IgD-negative memory B cell (primary cell): ENCODE measurements at regions not wholly inside any gene's neighbourhood (a gene's known extent, or its start where the extent isn't known, plus 50 kb on each side); places are given as distances from the start of the nearest gene placed in this dataset.

Source experiments
- H3K27ac Mint-ChIP-seq, 3 donors: one replicate each; pipeline ENCODE4 v1.8.0; 2020 to 2022; ENCODE audit warnings: mild to moderate bottlenecking in 3 of 3, mixed read lengths in 3 of 3, moderate library complexity in 1 of 3
- H3K27me3 Mint-ChIP-seq: one replicate; pipeline ENCODE4 v1.8.0; 2021; ENCODE audit warnings: mixed read lengths
- H3K36me3 Mint-ChIP-seq: one replicate; pipeline ENCODE4 v1.8.0; 2020; ENCODE audit warnings: mild to moderate bottlenecking, mixed read lengths
- H3K4me1 Mint-ChIP-seq, 3 donors: one replicate each; pipeline ENCODE4 v1.8.0; 2020 to 2022; ENCODE audit warnings: mixed read lengths in 3 of 3, mild to moderate bottlenecking in 1 of 3
- H3K4me3 Mint-ChIP-seq, 4 donors: one replicate each; pipeline ENCODE4 v1.8.0; 2020 to 2022; ENCODE audit warnings: mild to moderate bottlenecking in 4 of 4, mixed read lengths in 4 of 4, moderate library complexity in 3 of 4
- H3K9me3 Mint-ChIP-seq, 3 donors: one replicate each; pipeline ENCODE4 v1.8.0; 2020 to 2021; ENCODE audit warnings: mixed read lengths in 3 of 3, mild to moderate bottlenecking in 1 of 3

GRCh38 chr12:115235880-115236279 is 551.9 kb upstream of the TBX3 start:
- Mint-ChIP-seq H3K9me3 (peaks cover under 1 to 12% (median 2%) of the 10 kb centered on the region in 3 donors), H3K36me3 (no peaks in the 10 kb centered on the region), H3K4me3 (no peak overlapping the region), H3K27ac (no peak overlapping the region), H3K27me3 (no peaks in the 10 kb centered on the region), H3K4me1 (no peaks in the 10 kb centered on the region)

DNA sequence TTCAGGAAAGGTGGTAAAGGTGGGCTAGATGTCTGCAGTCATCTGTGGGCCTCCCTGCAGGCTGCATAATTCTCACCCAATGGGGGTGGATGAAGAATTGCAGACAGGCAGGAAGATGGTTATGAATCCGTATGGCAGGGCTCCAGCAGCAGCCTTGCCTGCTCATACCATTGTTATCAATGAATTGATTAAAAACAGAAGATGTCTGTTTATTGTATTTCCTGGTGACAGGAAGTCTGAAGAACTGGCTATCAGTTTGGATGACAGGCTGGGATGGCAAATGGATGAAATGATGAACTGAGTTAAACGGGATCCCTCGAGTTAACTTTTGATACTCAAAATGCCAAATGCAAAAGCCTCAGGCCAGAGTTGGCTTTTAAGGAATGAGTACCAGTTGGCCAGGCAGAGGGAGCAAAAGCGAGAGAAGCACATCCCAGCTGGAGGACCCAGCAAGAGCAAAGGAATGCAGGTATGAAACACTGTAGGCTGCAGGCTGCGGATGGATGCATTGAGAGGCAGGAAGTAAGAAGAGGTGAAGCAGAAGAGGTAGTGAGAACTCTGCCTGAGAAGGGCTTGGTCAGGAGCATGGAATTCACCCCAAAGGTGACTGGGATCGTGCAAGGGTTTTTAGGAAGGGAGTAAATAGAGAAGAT is 550.0 kb upstream of the TBX3 start:
- no peaks in the 10 kb centered on the region for H3K4me1 Mint-ChIP-seq
- H3K36me3 Mint-ChIP-seq: no peaks in the 10 kb centered on the region
- H3K4me3 Mint-ChIP-seq: no peak overlapping the region
- peaks cover 0 to 7% (median 0%) of the 10 kb centered on the region in 3 donors for H3K9me3 Mint-ChIP-seq
- no peak overlapping the region for H3K27ac Mint-ChIP-seq
- no peaks in the 10 kb centered on the region for H3K27me3 Mint-ChIP-seq

- no peak overlapping the region for H3K4me3 Mint-ChIP-seq
These were observed 548.6 kb upstream of the TBX3 start for GRCh38 chr12:115232455-115233156.

GRCh38 chr12:115230606-115231005 is 546.6 kb upstream of the TBX3 start:
- no peak overlapping the region for H3K27ac Mint-ChIP-seq
- peaks cover 0 to 3% (median 0%) of the 10 kb centered on the region in 3 donors for H3K9me3 Mint-ChIP-seq
- no peaks in the 10 kb centered on the region for H3K27me3 Mint-ChIP-seq
- no peak overlapping the region for H3K4me3 Mint-ChIP-seq
- H3K36me3 Mint-ChIP-seq: no peaks in the 10 kb centered on the region
- H3K4me1 Mint-ChIP-seq: no peaks in the 10 kb centered on the region

More at GRCh38 chr12:115232455-115233156, 548.6 kb upstream of the TBX3 start:
- Mint-ChIP-seq H3K27me3 (no peaks in the 10 kb centered on the region), H3K4me1 (no peaks in the 10 kb centered on the region), H3K36me3 (no peaks in the 10 kb centered on the region), H3K27ac (no peak overlapping the region), H3K9me3 (peaks cover 0 to 7% (median 0%) of the 10 kb centered on the region in 3 donors)

- Mint-ChIP-seq H3K4me3 (no peak overlapping the region), H3K9me3 (peaks cover 0 to 7% (median 0%) of the 10 kb centered on the region in 3 donors), H3K27me3 (no peaks in the 10 kb centered on the region), H3K4me1 (no peaks in the 10 kb centered on the region), H3K36me3 (no peaks in the 10 kb centered on the region), H3K27ac (no peak overlapping the region)
These were observed 545.5 kb upstream of the TBX3 start for GRCh38 chr12:115229517-115229916.

GRCh38 chr12:115228434-115228833 is 544.5 kb upstream of the TBX3 start:
- Mint-ChIP-seq H3K4me1 (no peaks in the 10 kb centered on the region), H3K27me3 (no peaks in the 10 kb centered on the region), H3K4me3 (no peak overlapping the region), H3K36me3 (no peaks in the 10 kb centered on the region), H3K9me3 (peaks cover 0 to 7% (median 0%) of the 10 kb centered on the region in 3 donors), H3K27ac (no peak overlapping the region)

- no peak overlapping the region for H3K4me3 Mint-ChIP-seq
- H3K36me3 Mint-ChIP-seq: no peaks in the 10 kb centered on the region
- H3K27ac Mint-ChIP-seq: no peak overlapping the region
- no peaks in the 10 kb centered on the region for H3K4me1 Mint-ChIP-seq
- peaks cover 0 to 7% (median 0%) of the 10 kb centered on the region in 3 donors for H3K9me3 Mint-ChIP-seq
- H3K27me3 Mint-ChIP-seq: no peaks in the 10 kb centered on the region
These were observed 543.2 kb upstream of the TBX3 start for GRCh38 chr12:115227137-115227615.

- Mint-ChIP-seq H3K9me3 (peaks cover 0 to 7% (median 0%) of the 10 kb centered on the region in 3 donors), H3K4me1 (no peaks in the 10 kb centered on the region), H3K36me3 (no peaks in the 10 kb centered on the region), H3K4me3 (no peak overlapping the region), H3K27me3 (no peaks in the 10 kb centered on the region), H3K27ac (no peak overlapping the region)
These were observed 541.9 kb upstream of the TBX3 start for GRCh38 chr12:115225845-115226244.

DNA sequence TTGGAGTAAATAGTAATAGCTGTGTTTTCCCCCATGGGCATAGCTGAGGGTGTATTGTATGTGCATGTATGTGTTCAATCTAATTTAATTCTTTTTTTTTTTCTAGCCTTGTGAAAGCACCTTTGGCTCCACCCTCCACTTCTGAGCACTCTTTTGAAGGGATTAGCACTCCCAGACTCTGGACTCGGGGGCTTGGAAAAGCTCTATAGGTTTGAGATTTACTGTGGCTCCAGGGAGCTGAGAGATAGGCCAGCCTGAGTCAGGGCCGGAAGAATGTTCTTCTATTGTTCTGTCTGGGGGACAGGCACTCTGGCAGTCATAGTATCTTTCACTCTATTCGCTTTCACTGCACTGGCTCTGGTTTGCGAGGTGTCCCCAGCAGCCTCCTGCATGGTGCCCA is 540.0 kb upstream of the TBX3 start:
- H3K27ac Mint-ChIP-seq: no peak overlapping the region
- peaks cover 0 to 7% (median 0%) of the 10 kb centered on the region in 3 donors for H3K9me3 Mint-ChIP-seq
- no peaks in the 10 kb centered on the region for H3K4me1 Mint-ChIP-seq
- no peaks in the 10 kb centered on the region for H3K36me3 Mint-ChIP-seq
- H3K4me3 Mint-ChIP-seq: no peak overlapping the region
- H3K27me3 Mint-ChIP-seq: no peaks in the 10 kb centered on the region

DNA sequence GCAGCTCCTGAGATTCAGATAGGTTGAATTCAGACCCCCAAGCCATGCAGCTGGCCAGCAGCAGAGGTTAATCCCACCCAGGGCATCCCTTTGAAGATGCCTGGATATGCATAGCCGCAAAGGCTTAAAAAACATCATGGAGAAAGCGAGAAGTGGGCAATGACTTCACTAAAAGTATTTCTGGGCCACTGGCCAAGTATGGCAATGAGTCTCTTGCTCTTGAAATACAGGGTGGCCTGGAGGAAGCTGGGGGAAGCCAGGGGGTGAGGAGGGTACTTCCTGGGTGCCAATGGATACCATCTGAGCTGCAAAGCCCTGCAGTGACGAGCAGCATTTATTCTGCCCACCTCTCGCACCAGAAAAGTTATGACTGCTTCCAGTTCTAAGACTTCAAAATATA is 539.3 kb upstream of the TBX3 start:
- Mint-ChIP-seq H3K4me1 (no peaks in the 10 kb centered on the region), H3K27me3 (no peaks in the 10 kb centered on the region), H3K36me3 (no peaks in the 10 kb centered on the region), H3K4me3 (no peak overlapping the region), H3K9me3 (peaks cover 0 to 7% (median 0%) of the 10 kb centered on the region in 3 donors), H3K27ac (no peak overlapping the region)

- Mint-ChIP-seq H3K27ac (no peak overlapping the region), H3K9me3 (peaks cover 0 to 7% (median 0%) of the 10 kb centered on the region in 3 donors), H3K4me1 (no peaks in the 10 kb centered on the region), H3K36me3 (no peaks in the 10 kb centered on the region), H3K4me3 (no peak overlapping the region), H3K27me3 (no peaks in the 10 kb centered on the region)
These were observed 538.2 kb upstream of the TBX3 start for GRCh38 chr12:115222220-115222619.

GRCh38 chr12:115216301-115216700 is 532.3 kb upstream of the TBX3 start:
- Mint-ChIP-seq H3K4me3 (no peak overlapping the region), H3K36me3 (peaks cover 2% of the 10 kb centered on the region)

GRCh38 chr12:115215544-115215943 is 531.6 kb upstream of the TBX3 start:
- Mint-ChIP-seq H3K9me3 (peaks cover under 1 to 5% (median 3%) of the 10 kb centered on the region in 3 donors), H3K4me3 (no peak overlapping the region), H3K27me3 (peaks cover 5% of the 10 kb centered on the region), H3K27ac (no peak overlapping the region), H3K4me1 (no peaks in the 10 kb centered on the region), H3K36me3 (peaks cover 2% of the 10 kb centered on the region)

More at GRCh38 chr12:115216301-115216700, 532.3 kb upstream of the TBX3 start:
- H3K4me1 Mint-ChIP-seq: no peaks in the 10 kb centered on the region
- H3K9me3 Mint-ChIP-seq: peaks cover 0 to 3% (median 2%) of the 10 kb centered on the region in 3 donors
- no peak overlapping the region for H3K27ac Mint-ChIP-seq
- H3K27me3 Mint-ChIP-seq: peaks cover 5% of the 10 kb centered on the region

GRCh38 chr12:115213538-115214016 is 529.6 kb upstream of the TBX3 start:
- no peaks in the 10 kb centered on the region for H3K4me1 Mint-ChIP-seq

GRCh38 chr12:115213118-115213517 is 529.1 kb upstream of the TBX3 start:
- H3K27me3 Mint-ChIP-seq: peaks cover 5% of the 10 kb centered on the region
- H3K9me3 Mint-ChIP-seq: peaks cover 2 to 6% (median 3%) of the 10 kb centered on the region in 3 donors
- H3K36me3 Mint-ChIP-seq: peaks cover 2% of the 10 kb centered on the region
- no peak overlapping the region for H3K4me3 Mint-ChIP-seq
- no peaks in the 10 kb centered on the region for H3K4me1 Mint-ChIP-seq
- no peak overlapping the region for H3K27ac Mint-ChIP-seq

More at GRCh38 chr12:115213538-115214016, 529.6 kb upstream of the TBX3 start:
- peaks cover 2% of the 10 kb centered on the region for H3K36me3 Mint-ChIP-seq
- H3K4me3 Mint-ChIP-seq: no peak overlapping the region
- H3K9me3 Mint-ChIP-seq: peaks cover 2 to 6% (median 3%) of the 10 kb centered on the region in 3 donors
- H3K27me3 Mint-ChIP-seq: peaks cover 5% of the 10 kb centered on the region
- H3K27ac Mint-ChIP-seq: no peak overlapping the region
